ENCODE measurements at regions not wholly inside any gene's neighbourhood (a gene's known extent, or its start where the extent isn't known, plus 50 kb on each side); places are given as distances from the start of the nearest gene placed in this dataset.

DNA sequence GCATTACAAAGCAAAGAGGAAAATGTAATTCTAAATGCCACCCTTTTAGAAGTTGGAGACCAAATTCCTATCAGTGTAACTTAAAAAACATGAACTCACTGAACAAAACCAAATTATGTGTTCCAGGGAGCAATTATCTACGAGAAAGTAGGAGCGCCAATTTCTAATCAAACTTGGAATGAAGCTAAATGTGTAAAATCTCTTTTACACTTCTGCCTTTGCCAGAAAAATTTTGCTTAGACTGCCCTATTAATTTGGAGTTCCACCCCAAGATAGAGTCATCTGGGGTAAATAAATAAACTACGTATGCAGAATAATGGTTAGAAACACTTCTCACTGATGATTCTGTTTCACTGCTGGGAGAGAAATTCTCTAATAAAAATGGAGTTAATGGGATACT lies 825.6 kb downstream of the MTRR start:
- POLR2A ChIA-PET = no interaction called here
- in situ Hi-C loops (cut with HindIII; ENCODE audit: extremely low pct_ligation_motif_present, low pct_unique_long_range_greater_than_20kb) = no loop called here

More for the DNA sequence above, 825.6 kb downstream of the MTRR start:
- intact Hi-C loops (cut with micrococcal nuclease; ENCODE audit: unreplicated experiment) = no loop called here
- ATAC-seq = no peak
- H3K9me3 ChIP-seq (ENCODE audit: low read length) = peaks cover 47% of the 10 kb centered on the region
- no peaks in the 10 kb centered on the region for H3K36me3 ChIP-seq (replicated peaks in 1 of 2; ENCODE audit: control insufficient read depth in 1 of 2, insufficient read depth in 2 of 2, low read length in 2 of 2)
- no peaks in the 10 kb centered on the region for H4K20me1 ChIP-seq (ENCODE audit: insufficient read depth, low read length)
- no peak overlapping the region for H3K4me3 ChIP-seq (replicated peaks in 1 of 3; ENCODE audit: insufficient read depth in 1 of 3, low read depth in 2 of 3, low read length in 3 of 3)
- no peak overlapping the region for H3K4me2 ChIP-seq (ENCODE audit: low read depth, low read length)
- no TSS peak for BruUV-seq (replicated peaks)
- no peaks in the 10 kb centered on the region for H3K4me1 ChIP-seq (ENCODE audit: insufficient read depth, low read length)
- no peak overlapping the region for H3K27ac ChIP-seq (ENCODE audit: extremely low read length, insufficient read depth, low read length)
- H3K79me2 ChIP-seq (ENCODE audit: insufficient read depth, low read length) = no peaks in the 10 kb centered on the region
- no peak for DNase-seq (ENCODE audit: low spot score)
- CTCF ChIA-PET (ENCODE audit: low intra/inter-chr PET ratio, low total read pairs) = no interaction called here
- H2AFZ ChIP-seq (ENCODE audit: low read length) = no peak overlapping the region
- FAIRE-seq = no peak
- H3K27me3 ChIP-seq (ENCODE audit: control insufficient read depth in 1 of 2, insufficient read depth in 2 of 2, low read length in 2 of 2) = no peaks in the 10 kb centered on the region
- no peak overlapping the region for H3K9ac ChIP-seq (ENCODE audit: insufficient read depth, low read depth, low read length)
- 36% methylated on average over 3 of the region's 3 CpGs for WGBS (ENCODE audit: low lambda C conversion rate)
- TF ChIP-seq, protein P1, sequence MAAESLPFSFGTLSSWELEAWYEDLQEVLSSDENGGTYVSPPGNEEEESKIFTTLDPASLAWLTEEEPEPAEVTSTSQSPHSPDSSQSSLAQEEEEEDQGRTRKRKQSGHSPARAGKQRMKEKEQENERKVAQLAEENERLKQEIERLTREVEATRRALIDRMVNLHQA (CRISPR knock-in tag; IDR thresholded peaks at IDR 0.05) = no peak
- TF ChIP-seq NCOA2 (CRISPR knock-in tag; IDR thresholded peaks at IDR 0.05) (no peak), SMAD3 (CRISPR knock-in tag; IDR thresholded peaks at IDR 0.05) (no peak), PBX3 (CRISPR knock-in tag; IDR thresholded peaks at IDR 0.05; ENCODE audit: borderline replicate concordance) (no peak), ZNF781 (CRISPR knock-in tag; IDR thresholded peaks at IDR 0.05; ENCODE audit: borderline replicate concordance, not compliant biosample characterization) (no peak), ZBTB34 (CRISPR knock-in tag; IDR thresholded peaks at IDR 0.05) (no peak)
